ENCODE measurements at regions not wholly inside any gene's neighbourhood (a gene's known extent, or its start where the extent isn't known, plus 50 kb on each side); places are given as distances from the start of the nearest gene placed in this dataset.

DNA sequence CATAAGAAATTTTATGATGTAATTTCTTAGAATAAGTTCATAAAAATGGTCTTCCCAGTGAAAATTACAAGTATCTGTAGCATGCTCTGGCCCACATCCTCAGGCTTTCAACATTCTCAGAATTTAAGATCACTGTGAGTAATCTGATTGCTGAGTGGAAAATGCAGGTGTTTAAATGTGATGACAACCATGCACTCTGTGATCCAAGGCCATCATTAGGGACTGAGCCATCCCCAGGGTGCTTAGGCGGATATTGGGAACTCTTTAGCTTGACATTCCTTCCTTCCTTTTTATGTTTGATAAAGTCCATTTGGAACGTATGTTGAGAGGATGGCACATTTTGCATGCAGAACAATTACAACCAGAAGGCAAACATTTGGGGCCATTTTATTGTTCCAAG, 95.5 kb downstream of the ARL4C start:
- H3K4me3 ChIP-seq (ENCODE audit: control insufficient read depth, low read depth, low read length), result no peak overlapping the region
- TF ChIP-seq, protein P1, sequence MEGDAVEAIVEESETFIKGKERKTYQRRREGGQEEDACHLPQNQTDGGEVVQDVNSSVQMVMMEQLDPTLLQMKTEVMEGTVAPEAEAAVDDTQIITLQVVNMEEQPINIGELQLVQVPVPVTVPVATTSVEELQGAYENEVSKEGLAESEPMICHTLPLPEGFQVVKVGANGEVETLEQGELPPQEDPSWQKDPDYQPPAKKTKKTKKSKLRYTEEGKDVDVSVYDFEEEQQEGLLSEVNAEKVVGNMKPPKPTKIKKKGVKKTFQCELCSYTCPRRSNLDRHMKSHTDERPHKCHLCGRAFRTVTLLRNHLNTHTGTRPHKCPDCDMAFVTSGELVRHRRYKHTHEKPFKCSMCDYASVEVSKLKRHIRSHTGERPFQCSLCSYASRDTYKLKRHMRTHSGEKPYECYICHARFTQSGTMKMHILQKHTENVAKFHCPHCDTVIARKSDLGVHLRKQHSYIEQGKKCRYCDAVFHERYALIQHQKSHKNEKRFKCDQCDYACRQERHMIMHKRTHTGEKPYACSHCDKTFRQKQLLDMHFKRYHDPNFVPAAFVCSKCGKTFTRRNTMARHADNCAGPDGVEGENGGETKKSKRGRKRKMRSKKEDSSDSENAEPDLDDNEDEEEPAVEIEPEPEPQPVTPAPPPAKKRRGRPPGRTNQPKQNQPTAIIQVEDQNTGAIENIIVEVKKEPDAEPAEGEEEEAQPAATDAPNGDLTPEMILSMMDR (conservative IDR thresholded peaks at IDR 0.05; ENCODE audit: control insufficient read depth, insufficient read depth, low read depth, low read length), result no peak
- DNase-seq (ENCODE audit: low read depth), result no peak

DNA sequence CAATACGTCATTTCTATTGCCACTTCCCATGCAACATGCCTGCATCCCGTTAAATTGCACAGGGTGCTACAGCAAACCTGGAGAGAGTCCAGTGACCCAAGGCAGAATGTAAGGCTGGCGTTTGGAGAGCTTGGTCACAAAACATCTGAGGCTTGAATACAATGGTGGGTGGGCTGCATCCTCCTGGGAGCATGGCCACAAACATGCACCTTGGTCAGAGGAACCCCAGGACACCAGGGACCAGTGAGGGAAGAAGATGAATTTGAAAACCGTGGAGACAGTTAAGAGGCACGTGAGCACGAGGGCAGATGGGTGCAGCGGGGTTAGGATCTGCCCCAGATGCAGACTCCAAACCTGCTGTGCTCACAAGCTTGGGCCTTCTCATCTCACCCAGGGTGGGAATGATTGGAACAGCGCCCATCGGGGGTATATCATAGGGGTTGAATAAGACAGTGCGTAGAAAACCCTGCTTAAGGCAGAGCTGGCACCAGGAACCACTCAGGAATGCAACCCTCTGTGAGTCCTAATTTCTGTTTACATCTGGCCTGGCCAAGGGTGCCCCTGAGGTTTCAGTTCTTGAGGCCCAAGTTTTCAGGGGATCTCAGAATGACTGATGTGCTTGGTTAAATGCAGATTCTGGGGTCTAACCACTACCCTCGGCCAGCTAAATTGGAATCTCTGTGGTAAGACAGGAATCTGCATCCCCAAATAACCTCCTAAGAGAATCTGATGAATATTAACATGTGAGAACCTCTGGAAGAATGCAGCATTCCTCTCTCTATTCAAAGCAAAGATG, 97.2 kb downstream of the ARL4C start:
- H3K4me3 ChIP-seq (ENCODE audit: control insufficient read depth, low read depth, low read length), result no peak overlapping the region
- TF ChIP-seq, protein P1 (conservative IDR thresholded peaks at IDR 0.05; ENCODE audit: control insufficient read depth, insufficient read depth, low read depth, low read length), result no peak
- DNase-seq (ENCODE audit: low read depth), result no peak

DNA sequence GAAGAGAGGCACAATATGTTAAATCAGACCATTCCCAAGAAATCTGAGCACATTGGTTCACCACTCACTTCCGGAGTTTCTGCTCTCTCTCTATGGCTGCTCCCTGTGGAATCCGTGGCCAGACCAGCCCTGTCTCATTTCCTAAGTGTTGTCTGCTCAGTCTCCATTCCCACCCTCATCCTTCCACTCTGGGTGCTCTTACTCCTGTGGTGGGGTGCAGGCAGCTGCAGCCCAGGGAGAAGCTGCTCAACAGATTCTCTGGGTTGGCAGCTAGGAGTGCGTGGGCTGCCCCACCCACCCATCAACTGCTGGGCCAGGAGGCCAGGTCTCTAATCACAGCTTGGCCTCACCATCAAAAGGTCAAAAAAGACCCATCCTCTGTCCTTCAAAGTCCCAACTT, 98.3 kb downstream of the ARL4C start:
- no peak overlapping the region for H3K4me3 ChIP-seq (ENCODE audit: control insufficient read depth, low read depth, low read length)
- TF ChIP-seq, protein P1 (conservative IDR thresholded peaks at IDR 0.05; ENCODE audit: control insufficient read depth, insufficient read depth, low read depth, low read length), result no peak
- no peak for DNase-seq (ENCODE audit: low read depth)

DNA sequence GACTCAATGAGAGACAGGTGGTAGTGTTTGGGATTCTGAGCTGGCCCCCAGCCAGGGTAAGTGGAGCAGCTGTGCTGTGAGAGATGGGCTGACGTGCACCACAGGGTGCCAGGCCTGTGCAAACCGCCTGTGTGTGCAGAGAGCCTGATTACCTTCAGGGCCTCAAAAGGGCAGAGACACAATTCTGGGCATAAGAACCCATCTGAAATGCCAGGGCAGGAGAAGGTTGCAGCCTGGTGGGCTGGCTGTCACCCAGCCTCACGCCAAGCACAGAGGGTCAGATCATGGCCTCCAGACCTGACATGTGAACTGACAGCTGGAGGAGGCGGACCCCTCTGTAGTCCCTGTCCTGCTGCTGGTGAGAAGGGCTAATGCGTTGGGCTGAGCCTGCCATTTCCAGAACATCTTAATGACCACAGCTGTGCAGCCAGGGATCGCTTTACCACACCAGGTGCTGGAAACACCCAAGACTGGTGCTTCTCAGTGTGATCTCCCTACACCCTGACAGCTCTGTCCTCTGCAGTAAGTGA, 100.9 kb downstream of the ARL4C start:
- DNase-seq (ENCODE audit: low read depth), result no peak
- TF ChIP-seq, protein P1 (conservative IDR thresholded peaks at IDR 0.05; ENCODE audit: control insufficient read depth, insufficient read depth, low read depth, low read length), result no peak
- no peak overlapping the region for H3K4me3 ChIP-seq (ENCODE audit: control insufficient read depth, low read depth, low read length)

DNA sequence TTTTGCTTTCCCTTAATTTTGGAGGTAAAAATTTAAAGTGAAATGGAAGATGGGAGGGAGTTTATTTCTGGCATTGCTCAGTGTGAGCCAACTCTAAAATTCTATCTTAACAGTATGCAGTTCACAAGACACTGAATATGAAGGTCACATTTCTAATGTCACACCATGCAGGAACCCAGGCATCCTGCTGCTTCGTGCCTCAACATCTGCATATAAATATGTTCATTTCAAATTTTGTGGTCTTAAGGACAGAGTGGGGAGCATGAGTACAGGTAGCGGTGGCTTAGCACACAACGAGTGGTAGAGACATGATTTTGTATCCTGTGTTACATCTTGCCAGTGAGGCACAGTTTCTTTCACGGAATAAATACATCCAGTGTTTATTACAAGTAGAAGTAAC, 102.4 kb downstream of the ARL4C start:
- TF ChIP-seq, protein P1 (conservative IDR thresholded peaks at IDR 0.05; ENCODE audit: control insufficient read depth, insufficient read depth, low read depth, low read length), result no peak
- no peak for DNase-seq (ENCODE audit: low read depth)
- H3K4me3 ChIP-seq (ENCODE audit: control insufficient read depth, low read depth, low read length), result no peak overlapping the region

DNA sequence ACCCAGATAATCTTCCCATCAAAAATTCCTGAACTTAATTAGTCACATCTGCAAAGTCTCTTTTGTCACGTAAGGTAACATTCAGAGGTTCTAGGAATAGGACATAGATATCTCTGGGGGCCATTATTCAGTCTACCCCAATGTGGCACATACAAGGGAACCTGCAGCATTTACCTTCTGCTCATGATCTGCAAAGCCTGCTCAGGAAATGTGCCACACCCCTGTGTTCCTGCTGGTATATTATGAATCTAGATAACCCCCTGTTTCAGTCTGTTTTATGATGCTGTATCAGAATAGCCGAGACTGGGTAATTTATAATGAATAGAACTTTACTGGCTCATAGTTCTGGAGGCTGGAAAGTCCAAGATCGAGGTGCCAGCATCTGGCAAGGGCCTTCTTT, 103.5 kb downstream of the ARL4C start:
- no peak overlapping the region for H3K4me3 ChIP-seq (ENCODE audit: control insufficient read depth, low read depth, low read length)
- no peak for DNase-seq (ENCODE audit: low read depth)
- TF ChIP-seq, protein P1 (conservative IDR thresholded peaks at IDR 0.05; ENCODE audit: control insufficient read depth, insufficient read depth, low read depth, low read length), result no peak

All from fibroblast of mammary gland (primary cell).